Upper lobe of left lung (tissue), 4 donors: ENCODE measurements at regions not wholly inside any gene's neighbourhood (a gene's known extent, or its start where the extent isn't known, plus 50 kb on each side); places are given as distances from the start of the nearest gene placed in this dataset.

ENCODE experiments used
- EP300 ChIP-seq, 4 donors: sonication (generic); formaldehyde crosslinking; IDR thresholded peaks; one replicate each; pipeline ENCODE4 v1.5.1; 2017; ENCODE audit warnings: antibody characterized with exemption in 4 of 4, control low read depth in 2 of 4
- POLR2A ChIP-seq, 4 donors: fragments of 450-650 bp; IDR thresholded peaks; one replicate each; pipeline ENCODE4 v1.5.1; 2016 to 2017; ENCODE audit warnings: antibody characterized with exemption in 4 of 4, mild to moderate bottlenecking in 2 of 4

GRCh38 chr2:79432731-79433146, 80.1 kb upstream of the CTNNA2 start:
- TF ChIP-seq POLR2A (IDR thresholded peaks at IDR 0.05), result no peak
- TF ChIP-seq EP300 (IDR thresholded peaks at IDR 0.05), result no peak
